ENCODE measurements at regions not wholly inside any gene's neighbourhood (a gene's known extent, or its start where the extent isn't known, plus 50 kb on each side); places are given as distances from the start of the nearest gene placed in this dataset.

DNA sequence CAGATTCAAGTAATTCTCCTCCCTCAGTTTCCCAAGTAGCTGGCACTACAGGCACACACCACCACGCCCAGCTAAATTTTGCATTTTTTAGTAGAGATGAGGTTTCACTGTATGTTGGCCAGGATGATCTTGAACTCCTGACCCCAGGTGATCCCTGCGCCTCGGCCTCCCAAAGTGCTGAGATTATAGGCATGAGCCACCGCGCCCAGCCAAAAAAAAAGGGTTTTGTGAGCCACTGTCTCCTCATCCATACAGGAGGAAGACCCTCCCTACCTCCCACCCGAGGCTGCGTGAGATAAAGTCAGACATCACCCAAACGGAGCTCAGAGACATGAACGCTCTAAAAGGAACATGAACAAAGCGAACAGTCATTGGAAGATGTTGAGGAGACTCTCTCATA is 745.7 kb downstream of the BRD1 start:
- DNase-seq (no peak), ATAC-seq (no peak)
- no peaks in the 10 kb centered on the region for H3K9me3 ChIP-seq
- WGBS, 4 donors = 68 to 80% (median 74%) methylated on average over 10 of the region's 10 CpGs
- intact Hi-C loops (cut with DNase I) = no loop called here
- H3K4me3 ChIP-seq = no peak overlapping the region
- H3K36me3 ChIP-seq = no peaks in the 10 kb centered on the region
- H3K27ac ChIP-seq = no peak overlapping the region
- no peaks in the 10 kb centered on the region for H3K4me1 ChIP-seq
- TF ChIP-seq, protein P1, sequence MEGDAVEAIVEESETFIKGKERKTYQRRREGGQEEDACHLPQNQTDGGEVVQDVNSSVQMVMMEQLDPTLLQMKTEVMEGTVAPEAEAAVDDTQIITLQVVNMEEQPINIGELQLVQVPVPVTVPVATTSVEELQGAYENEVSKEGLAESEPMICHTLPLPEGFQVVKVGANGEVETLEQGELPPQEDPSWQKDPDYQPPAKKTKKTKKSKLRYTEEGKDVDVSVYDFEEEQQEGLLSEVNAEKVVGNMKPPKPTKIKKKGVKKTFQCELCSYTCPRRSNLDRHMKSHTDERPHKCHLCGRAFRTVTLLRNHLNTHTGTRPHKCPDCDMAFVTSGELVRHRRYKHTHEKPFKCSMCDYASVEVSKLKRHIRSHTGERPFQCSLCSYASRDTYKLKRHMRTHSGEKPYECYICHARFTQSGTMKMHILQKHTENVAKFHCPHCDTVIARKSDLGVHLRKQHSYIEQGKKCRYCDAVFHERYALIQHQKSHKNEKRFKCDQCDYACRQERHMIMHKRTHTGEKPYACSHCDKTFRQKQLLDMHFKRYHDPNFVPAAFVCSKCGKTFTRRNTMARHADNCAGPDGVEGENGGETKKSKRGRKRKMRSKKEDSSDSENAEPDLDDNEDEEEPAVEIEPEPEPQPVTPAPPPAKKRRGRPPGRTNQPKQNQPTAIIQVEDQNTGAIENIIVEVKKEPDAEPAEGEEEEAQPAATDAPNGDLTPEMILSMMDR (IDR thresholded peaks at IDR 0.05) = no peak
- no peak for TF ChIP-seq POLR2A (IDR thresholded peaks at IDR 0.05)
- H3K27me3 ChIP-seq = peaks cover 0 to 21% (median 2%) of the 10 kb centered on the region in 9 donors

DNA sequence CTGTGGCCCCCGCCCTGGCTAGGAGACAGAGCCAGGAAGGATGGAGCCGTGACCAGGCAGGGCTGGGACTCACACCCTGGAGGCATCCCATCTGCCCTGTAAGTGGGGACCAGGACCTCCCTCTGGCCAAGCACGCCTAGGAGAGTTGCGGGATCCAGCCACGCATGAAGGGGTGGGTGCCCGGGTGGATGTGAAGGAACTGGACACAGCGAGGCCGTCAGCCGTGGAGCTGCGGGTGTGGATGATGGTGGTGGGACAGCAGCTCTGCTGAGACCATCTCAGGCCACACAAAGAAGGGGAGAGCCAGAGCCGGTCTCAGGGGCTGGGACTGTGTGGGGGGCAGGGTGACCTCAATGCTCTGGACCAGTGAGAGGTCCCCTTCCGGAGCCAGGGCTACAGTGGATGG is 746.4 kb downstream of the BRD1 start:
- H3K4me1 ChIP-seq = no peaks in the 10 kb centered on the region
- no peaks in the 10 kb centered on the region for H3K9me3 ChIP-seq
- WGBS, 4 donors = 78 to 87% (median 83%) methylated on average over 12 of the region's 12 CpGs
- DNase-seq (no peak), ATAC-seq (no peak)
- no peak overlapping the region for H3K4me3 ChIP-seq
- H3K36me3 ChIP-seq = no peaks in the 10 kb centered on the region
- no peak overlapping the region for H3K27ac ChIP-seq
- intact Hi-C loops (cut with DNase I) = no loop called here
- TF ChIP-seq, protein P1 (IDR thresholded peaks at IDR 0.05) = no peak
- no peak for TF ChIP-seq POLR2A (IDR thresholded peaks at IDR 0.05)
- H3K27me3 ChIP-seq = peaks cover 0 to 22% (median 2%) of the 10 kb centered on the region in 9 donors

DNA sequence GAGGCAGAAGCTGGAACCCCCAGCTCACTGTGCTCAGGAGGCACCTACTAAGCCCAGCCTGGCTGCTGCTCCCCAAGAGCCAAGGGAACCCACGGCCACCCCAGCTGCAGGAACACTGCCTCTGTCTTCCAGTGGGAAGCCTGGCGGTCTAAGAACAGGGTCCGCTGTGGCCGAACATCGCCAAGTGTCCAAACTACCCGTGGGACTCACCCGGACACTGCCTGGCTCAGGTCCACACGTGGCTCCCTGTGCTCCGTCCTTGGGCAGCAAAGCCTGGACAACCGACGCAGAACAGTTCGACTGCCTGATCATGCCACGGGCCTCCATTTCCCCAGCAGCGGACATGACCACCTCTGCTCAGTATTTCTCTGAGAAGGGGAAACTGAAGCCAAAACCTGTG is 747.0 kb downstream of the BRD1 start:
- intact Hi-C loops (cut with DNase I) = no loop called here
- DNase-seq = no peak
- 77 to 88% (median 84%) methylated on average over 13 to 14 of the region's 14 CpGs for WGBS, 4 donors

DNA sequence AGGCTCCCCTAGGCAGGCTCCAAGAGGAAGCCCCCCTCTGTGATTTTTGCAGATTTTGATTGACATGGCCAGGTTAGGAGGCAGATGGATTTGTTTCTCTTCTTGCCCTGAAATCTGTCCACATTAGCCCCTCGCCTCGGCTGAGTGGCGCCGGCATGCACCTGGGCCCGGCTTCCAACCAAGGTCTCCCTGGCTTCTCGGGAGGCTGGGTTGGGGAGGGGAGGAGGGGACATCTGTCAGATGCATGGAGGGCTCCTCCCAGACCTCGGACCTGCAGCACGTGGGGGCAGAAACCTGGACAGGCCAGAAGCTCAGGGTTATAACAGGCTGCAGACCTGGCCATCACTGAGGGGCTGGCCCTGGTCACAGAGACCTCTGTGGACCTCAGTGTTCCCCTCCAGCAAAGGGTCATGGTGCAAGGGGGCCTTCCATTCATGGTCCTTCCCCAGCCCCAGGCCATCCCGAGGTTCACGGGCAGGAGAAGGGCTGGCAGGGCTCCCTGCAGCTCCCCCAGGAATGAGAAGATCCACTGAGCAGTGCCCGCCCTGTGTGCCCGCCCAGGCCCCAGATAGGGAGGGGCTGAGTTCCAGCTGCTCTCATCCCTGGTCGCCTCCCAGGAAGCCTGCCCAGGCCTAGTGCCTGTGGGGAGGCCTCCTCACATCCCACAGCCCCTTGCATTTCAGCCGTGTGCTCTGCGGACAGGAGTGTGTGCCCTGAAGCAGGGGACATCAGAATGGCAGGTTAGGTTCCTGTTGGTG is 747.8 kb downstream of the BRD1 start:
- no peaks in the 10 kb centered on the region for H3K4me1 ChIP-seq
- intact Hi-C loops (cut with DNase I) = no loop called here
- H3K27ac ChIP-seq = no peak overlapping the region
- no peaks in the 10 kb centered on the region for H3K36me3 ChIP-seq
- H3K27me3 ChIP-seq = peaks cover 0 to 15% (median 0%) of the 10 kb centered on the region in 9 donors
- no peak for TF ChIP-seq POLR2A (IDR thresholded peaks at IDR 0.05)
- TF ChIP-seq, protein P1 (IDR thresholded peaks at IDR 0.05) = no peak
- no peak for DNase-seq
- no peak for ATAC-seq
- no peaks in the 10 kb centered on the region for H3K9me3 ChIP-seq
- no peak overlapping the region for H3K4me3 ChIP-seq
- 73 to 79% (median 75%) methylated on average over 8 to 15 of the region's 15 CpGs for WGBS, 4 donors

More for the DNA sequence above, 747.0 kb downstream of the BRD1 start:
- Histone ChIP-seq H3K4me3 (no peak overlapping the region), H3K9me3 (no peaks in the 10 kb centered on the region), H3K27ac (no peak overlapping the region), H3K4me1 (no peaks in the 10 kb centered on the region), H3K36me3 (no peaks in the 10 kb centered on the region), H3K27me3 (peaks cover 0 to 21% (median 0%) of the 10 kb centered on the region in 9 donors)
- no peak for TF ChIP-seq POLR2A (IDR thresholded peaks at IDR 0.05)
- no peak for ATAC-seq

All from heart left ventricle (tissue), 16 donors.